ENCODE measurements at regions not wholly inside any gene's neighbourhood (a gene's known extent, or its start where the extent isn't known, plus 50 kb on each side); places are given as distances from the start of the nearest gene placed in this dataset.
"Not testable (repeated sequence)": the region's sequence is repeated elsewhere in the genome, so short reads cannot be mapped to it uniquely, and the experiment has no call there.

GRCh38 chr4:129998436-129999150 is 902.6 kb downstream of the C4orf33 start:
- H3K79me2 ChIP-seq = no peaks in the 10 kb centered on the region
- no peaks in the 10 kb centered on the region for H3K27me3 ChIP-seq (ENCODE audit: control insufficient read depth, insufficient read depth, low read length)

GRCh38 chr4:129999156-129999555 is 903.2 kb downstream of the C4orf33 start:
- H3K9ac ChIP-seq = no peak overlapping the region
- no peak for TF ChIP-seq CTCF (IDR thresholded peaks at IDR 0.05)
- no peaks in the 10 kb centered on the region for H3K4me1 ChIP-seq
- no peak overlapping the region for H3K27ac ChIP-seq
- no peak overlapping the region for H3K4me3 ChIP-seq (ENCODE audit: low read depth, low read length)
- no peaks in the 10 kb centered on the region for H3K79me2 ChIP-seq
- no peaks in the 10 kb centered on the region for H3K36me3 ChIP-seq (ENCODE audit: control insufficient read depth, insufficient read depth, low read length)
- peaks cover 5% of the 10 kb centered on the region for H3K9me3 ChIP-seq (ENCODE audit: control insufficient read depth, low read length)
- H2AFZ ChIP-seq = no peak overlapping the region
- H3K4me2 ChIP-seq (ENCODE audit: low read length) = no peak overlapping the region
- no peaks in the 10 kb centered on the region for H3K27me3 ChIP-seq (ENCODE audit: control insufficient read depth, insufficient read depth, low read length)

More at GRCh38 chr4:129998436-129999150, 902.6 kb downstream of the C4orf33 start:
- Histone ChIP-seq H3K4me3 (ENCODE audit: low read depth, low read length) (no peak overlapping the region), H3K9ac (no peak overlapping the region), H3K9me3 (ENCODE audit: control insufficient read depth, low read length) (peaks cover 5% of the 10 kb centered on the region), H3K36me3 (ENCODE audit: control insufficient read depth, insufficient read depth, low read length) (no peaks in the 10 kb centered on the region), H3K4me1 (no peaks in the 10 kb centered on the region), H3K27ac (no peak overlapping the region), H2AFZ (no peak overlapping the region), H3K4me2 (ENCODE audit: low read length) (no peak overlapping the region)
- TF ChIP-seq CTCF (IDR thresholded peaks at IDR 0.05) = no peak

GRCh38 chr4:130008461-130008860 is 912.5 kb downstream of the C4orf33 start:
- Histone ChIP-seq H3K4me2 (ENCODE audit: low read length) (no peak overlapping the region), H3K36me3 (ENCODE audit: control insufficient read depth, insufficient read depth, low read length) (no peaks in the 10 kb centered on the region)

GRCh38 chr4:130012806-130013205 is 916.9 kb downstream of the C4orf33 start:
- H3K36me3 ChIP-seq (ENCODE audit: control insufficient read depth, insufficient read depth, low read length); H3K4me3 ChIP-seq (ENCODE audit: low read depth, low read length); H3K4me1 ChIP-seq; H3K9me3 ChIP-seq (ENCODE audit: control insufficient read depth, low read length); H3K79me2 ChIP-seq; H2AFZ ChIP-seq; H3K9ac ChIP-seq; H3K27me3 ChIP-seq (ENCODE audit: control insufficient read depth, insufficient read depth, low read length); H3K27ac ChIP-seq; H3K4me2 ChIP-seq (ENCODE audit: low read length): not testable (repeated sequence)

More at GRCh38 chr4:130008461-130008860, 912.5 kb downstream of the C4orf33 start:
- no peak overlapping the region for H2AFZ ChIP-seq
- no peak for TF ChIP-seq CTCF (IDR thresholded peaks at IDR 0.05)
- no peaks in the 10 kb centered on the region for H3K79me2 ChIP-seq
- H3K9ac ChIP-seq = no peak overlapping the region
- H3K9me3 ChIP-seq (ENCODE audit: control insufficient read depth, low read length) = no peaks in the 10 kb centered on the region
- H3K27ac ChIP-seq = no peak overlapping the region
- H3K4me3 ChIP-seq (ENCODE audit: low read depth, low read length) = no peak overlapping the region
- H3K27me3 ChIP-seq (ENCODE audit: control insufficient read depth, insufficient read depth, low read length) = no peaks in the 10 kb centered on the region
- H3K4me1 ChIP-seq = no peaks in the 10 kb centered on the region

GRCh38 chr4:130021706-130022105 is 925.8 kb downstream of the C4orf33 start:
- Histone ChIP-seq H3K9ac (no peak overlapping the region), H3K4me1 (no peaks in the 10 kb centered on the region), H3K27me3 (ENCODE audit: control insufficient read depth, insufficient read depth, low read length) (no peaks in the 10 kb centered on the region), H3K4me2 (ENCODE audit: low read length) (no peak overlapping the region), H3K9me3 (ENCODE audit: control insufficient read depth, low read length) (no peaks in the 10 kb centered on the region), H3K27ac (no peak overlapping the region), H3K4me3 (ENCODE audit: low read depth, low read length) (no peak overlapping the region), H3K79me2 (no peaks in the 10 kb centered on the region), H2AFZ (no peak overlapping the region), H3K36me3 (ENCODE audit: control insufficient read depth, insufficient read depth, low read length) (no peaks in the 10 kb centered on the region)
- no peak for TF ChIP-seq CTCF (IDR thresholded peaks at IDR 0.05)
